HUES48 (cell line): ENCODE measurements at regions not wholly inside any gene's neighbourhood (a gene's known extent, or its start where the extent isn't known, plus 50 kb on each side); places are given as distances from the start of the nearest gene placed in this dataset.
"Not testable (repeated sequence)": the region's sequence is repeated elsewhere in the genome, so short reads cannot be mapped to it uniquely, and the experiment has no call there.

ENCODE experiments used
- H3K27ac ChIP-seq: one replicate; pipeline ENCODE4 v1.7.0; 2013; ENCODE audit warnings: low read depth, low read length, inconsistent platforms
- H3K27me3 ChIP-seq: 2 replicates; pipeline ENCODE4 v1.6.1; 2013; ENCODE audit warnings: mild to moderate bottlenecking, low read length; ENCODE audit not compliant: control insufficient read depth, insufficient read depth
- H3K36me3 ChIP-seq: 2 replicates; pipeline ENCODE4 v1.6.1; 2013; ENCODE audit warnings: low read length; ENCODE audit not compliant: control insufficient read depth, insufficient read depth
- H3K4me1 ChIP-seq: 2 replicates; pipeline ENCODE4 v1.6.1; 2013; ENCODE audit warnings: mild to moderate bottlenecking, low read length; ENCODE audit not compliant: control insufficient read depth, insufficient read depth
- H3K4me3 ChIP-seq: 2 replicates; pipeline ENCODE4 v1.5.1; 2013; ENCODE audit warnings: mild to moderate bottlenecking, low read depth, low read length
- H3K9ac ChIP-seq: 2 replicates; pipeline ENCODE4 v1.6.1; 2013; ENCODE audit warnings: mild to moderate bottlenecking, low read depth, low read length, moderate library complexity
- H3K9me3 ChIP-seq: 2 replicates; pipeline ENCODE4 v1.6.1; 2013; ENCODE audit warnings: low read length; ENCODE audit not compliant: control insufficient read depth, insufficient read depth

DNA sequence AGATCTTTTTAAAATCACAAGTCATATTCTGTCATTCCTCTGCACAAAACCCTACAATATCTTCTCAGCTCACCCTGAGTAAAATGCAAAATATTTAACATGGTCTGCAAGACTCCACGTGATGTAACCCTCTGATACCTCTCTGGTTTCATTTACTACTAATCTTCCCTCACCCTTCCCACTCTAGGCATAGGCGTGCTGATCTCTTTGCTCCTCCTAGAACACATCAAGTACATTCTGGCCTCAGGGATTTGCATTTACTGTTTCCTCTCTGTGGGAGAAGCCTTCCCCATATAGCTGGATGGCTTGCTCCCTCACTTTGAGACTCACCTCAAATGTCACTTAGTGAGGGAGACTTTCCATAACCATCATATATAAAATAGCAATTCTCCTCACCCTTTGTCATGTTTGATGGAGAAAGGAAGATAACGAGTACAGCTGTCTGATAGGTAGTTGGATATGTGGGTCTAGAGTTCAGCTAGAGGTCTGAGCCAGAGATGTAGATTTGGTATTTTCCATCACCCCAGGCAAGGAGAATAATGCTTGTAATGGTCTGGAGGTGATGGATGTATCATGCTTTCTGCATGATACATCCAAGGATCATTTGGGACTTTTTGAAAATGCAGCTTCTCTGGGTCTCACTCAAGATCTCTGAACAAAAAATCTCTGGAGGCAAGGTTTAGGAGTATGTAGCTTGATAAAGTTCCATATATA is 123.9 kb upstream of the VAMP7 start:
- no peaks in the 10 kb centered on the region for H3K4me1 ChIP-seq

DNA sequence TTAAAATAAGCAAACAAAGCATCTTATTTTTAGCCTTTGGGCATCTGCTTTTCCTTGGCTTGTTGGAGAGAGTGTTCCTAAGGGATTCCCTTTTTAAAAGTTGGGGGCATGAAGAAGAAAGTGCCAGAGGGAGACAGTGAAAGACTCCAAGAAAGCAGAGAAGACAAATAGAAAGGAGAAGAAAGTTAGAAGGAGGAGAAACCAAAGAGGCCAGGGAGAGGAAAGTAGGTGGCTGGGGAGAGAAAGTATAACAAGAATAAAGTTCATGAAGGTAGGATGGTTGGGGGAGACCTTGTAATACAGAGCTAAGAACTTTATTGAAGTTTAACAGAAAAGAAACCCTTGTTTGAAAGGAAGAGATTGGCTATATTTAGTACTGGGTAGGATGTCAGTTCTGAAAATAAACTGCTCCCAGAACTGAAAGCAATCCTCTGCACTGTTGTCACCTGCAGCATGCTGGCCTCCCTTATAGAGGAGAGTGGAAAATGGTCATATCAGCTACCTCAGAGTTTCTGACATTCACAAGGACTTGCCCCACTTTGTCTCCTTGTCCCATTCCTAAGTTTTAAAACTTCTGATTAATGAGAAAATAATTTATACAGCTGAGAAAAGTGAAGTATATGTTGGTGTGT is 125.3 kb upstream of the VAMP7 start:
- Histone ChIP-seq H3K9me3 (peaks cover 41% of the 10 kb centered on the region), H3K27ac (no peak overlapping the region), H3K9ac (no peak overlapping the region), H3K4me3 (no peak overlapping the region), H3K36me3 (no peaks in the 10 kb centered on the region), H3K4me1 (no peaks in the 10 kb centered on the region), H3K27me3 (no peaks in the 10 kb centered on the region)

More for the DNA sequence above, 123.9 kb upstream of the VAMP7 start:
- no peaks in the 10 kb centered on the region for H3K27me3 ChIP-seq
- no peaks in the 10 kb centered on the region for H3K36me3 ChIP-seq
- H3K9me3 ChIP-seq: peaks cover 38% of the 10 kb centered on the region
- no peak overlapping the region for H3K9ac ChIP-seq
- H3K27ac ChIP-seq: no peak overlapping the region
- no peak overlapping the region for H3K4me3 ChIP-seq

DNA sequence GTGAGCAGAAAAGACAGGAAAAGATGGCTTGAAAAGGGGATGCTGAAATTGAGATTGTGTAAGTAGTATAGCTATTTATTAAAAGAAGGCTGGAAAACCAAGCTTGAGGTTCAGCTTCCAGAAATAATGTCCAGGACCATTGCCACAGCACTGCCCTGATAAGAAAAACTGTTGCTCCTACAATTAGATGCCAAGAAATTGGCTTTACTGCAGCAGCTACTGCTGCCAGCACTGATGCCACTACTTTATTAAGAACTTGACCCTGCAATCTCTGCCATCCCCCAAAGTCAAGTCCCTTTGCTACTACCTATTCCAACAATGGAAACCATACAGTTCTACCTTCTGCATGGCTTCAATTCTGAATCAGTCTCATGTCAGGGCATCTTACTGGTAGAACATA is 130.0 kb upstream of the VAMP7 start:
- no peaks in the 10 kb centered on the region for H3K36me3 ChIP-seq
- no peak overlapping the region for H3K9ac ChIP-seq
- H3K9me3 ChIP-seq: peaks cover 42% of the 10 kb centered on the region
- H3K4me3 ChIP-seq: no peak overlapping the region
- no peaks in the 10 kb centered on the region for H3K4me1 ChIP-seq
- H3K27ac ChIP-seq: no peak overlapping the region
- H3K27me3 ChIP-seq: no peaks in the 10 kb centered on the region

DNA sequence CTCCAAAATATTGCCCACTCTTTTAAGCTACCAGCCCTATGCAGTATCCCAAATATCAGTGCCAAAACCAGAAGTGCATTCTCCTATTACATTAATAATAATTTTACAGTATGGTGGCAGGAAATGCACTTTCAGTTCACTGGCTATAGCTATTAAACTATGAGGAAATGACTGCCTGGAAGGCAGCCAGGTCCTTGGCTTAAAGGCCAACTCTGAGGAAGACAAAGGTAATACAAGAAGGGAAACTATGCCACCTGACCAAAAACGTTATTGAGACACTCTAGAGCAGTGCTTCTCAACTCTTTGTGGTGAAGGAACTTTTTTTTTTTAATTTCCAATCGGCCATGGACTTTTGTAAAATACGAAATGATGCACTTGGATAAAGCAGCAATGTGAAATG is 133.6 kb upstream of the VAMP7 start:
- H3K9ac ChIP-seq: no peak overlapping the region
- H3K36me3 ChIP-seq: no peaks in the 10 kb centered on the region
- H3K4me1 ChIP-seq: no peaks in the 10 kb centered on the region
- H3K9me3 ChIP-seq: peaks cover 46% of the 10 kb centered on the region
- no peaks in the 10 kb centered on the region for H3K27me3 ChIP-seq
- H3K27ac ChIP-seq: no peak overlapping the region
- no peak overlapping the region for H3K4me3 ChIP-seq

DNA sequence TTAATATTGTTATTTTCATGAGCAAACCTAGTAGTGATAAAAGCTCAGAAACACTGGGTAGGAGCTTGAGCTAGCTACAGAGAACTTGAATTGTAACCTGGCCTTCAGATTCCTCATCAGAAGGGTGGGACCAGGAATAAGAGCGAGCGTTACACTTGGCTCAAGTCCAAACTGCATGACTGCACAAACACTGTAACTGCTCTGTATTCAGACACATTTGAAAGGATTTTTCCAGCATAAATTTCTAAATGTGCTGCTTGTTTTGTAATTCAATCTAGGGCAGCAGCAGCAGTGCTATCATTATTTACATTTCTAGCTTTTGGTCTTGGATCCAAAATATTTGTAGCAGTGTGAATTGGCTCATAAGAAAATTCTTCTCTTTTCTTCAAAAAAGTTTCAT is 133.0 kb upstream of the TMLHE start:
- no peak overlapping the region for H3K27ac ChIP-seq
- H3K9me3 ChIP-seq: peaks cover 44% of the 10 kb centered on the region
- no peaks in the 10 kb centered on the region for H3K4me1 ChIP-seq
- H3K27me3 ChIP-seq: no peaks in the 10 kb centered on the region
- no peak overlapping the region for H3K4me3 ChIP-seq
- H3K9ac ChIP-seq: no peak overlapping the region
- H3K36me3 ChIP-seq: no peaks in the 10 kb centered on the region

DNA sequence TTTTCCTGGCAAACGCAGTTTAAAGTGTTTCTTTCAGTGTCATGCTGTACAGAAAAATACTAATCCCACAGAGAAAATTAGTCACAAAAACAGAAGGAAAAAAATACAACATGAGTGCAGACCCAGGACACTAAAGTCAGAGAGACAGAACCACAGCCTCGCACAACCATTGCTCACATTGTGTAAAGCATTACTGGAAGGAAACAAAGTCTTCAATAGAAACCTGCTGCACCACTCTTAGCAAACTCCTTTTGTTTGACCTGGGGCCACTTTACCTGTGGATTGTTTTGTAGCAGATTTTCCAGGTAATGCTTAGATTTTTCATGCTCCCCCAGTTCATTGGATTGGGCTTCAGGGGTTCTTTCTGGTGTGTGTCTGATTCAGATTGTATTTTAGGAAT is 131.8 kb upstream of the TMLHE start:
- H3K36me3 ChIP-seq: no peaks in the 10 kb centered on the region
- H3K4me3 ChIP-seq: no peak overlapping the region
- H3K27ac ChIP-seq: no peak overlapping the region
- peaks cover 43% of the 10 kb centered on the region for H3K9me3 ChIP-seq
- no peaks in the 10 kb centered on the region for H3K4me1 ChIP-seq
- H3K9ac ChIP-seq: no peak overlapping the region
- H3K27me3 ChIP-seq: no peaks in the 10 kb centered on the region

DNA sequence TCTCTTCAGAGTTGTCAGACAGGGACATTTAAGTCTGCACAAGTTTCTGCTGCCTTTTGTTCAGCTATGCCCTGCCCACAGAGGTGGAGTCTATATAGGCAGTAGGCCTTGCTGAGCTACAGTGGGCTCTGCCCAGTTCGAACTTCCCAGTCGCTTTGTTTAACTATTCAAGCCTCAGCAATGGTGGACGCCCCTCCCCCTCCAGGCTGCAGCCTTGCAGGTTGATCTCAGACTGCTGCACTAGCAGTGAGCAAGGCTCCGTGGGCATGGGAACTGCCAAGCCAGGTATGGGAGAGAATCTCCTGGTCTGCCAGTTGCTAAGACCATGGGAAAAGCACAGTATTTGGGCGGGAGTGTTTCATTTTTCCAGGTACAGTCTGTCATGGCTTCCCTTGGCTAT is 115.6 kb upstream of the TMLHE start:
- H3K4me3 ChIP-seq, H3K9ac ChIP-seq, H3K27ac ChIP-seq, H3K4me1 ChIP-seq, H3K27me3 ChIP-seq, H3K36me3 ChIP-seq: not testable (repeated sequence)
- H3K9me3 ChIP-seq: peaks cover 26% of the 10 kb centered on the region; the same call in 1 of the 2 replicates

DNA sequence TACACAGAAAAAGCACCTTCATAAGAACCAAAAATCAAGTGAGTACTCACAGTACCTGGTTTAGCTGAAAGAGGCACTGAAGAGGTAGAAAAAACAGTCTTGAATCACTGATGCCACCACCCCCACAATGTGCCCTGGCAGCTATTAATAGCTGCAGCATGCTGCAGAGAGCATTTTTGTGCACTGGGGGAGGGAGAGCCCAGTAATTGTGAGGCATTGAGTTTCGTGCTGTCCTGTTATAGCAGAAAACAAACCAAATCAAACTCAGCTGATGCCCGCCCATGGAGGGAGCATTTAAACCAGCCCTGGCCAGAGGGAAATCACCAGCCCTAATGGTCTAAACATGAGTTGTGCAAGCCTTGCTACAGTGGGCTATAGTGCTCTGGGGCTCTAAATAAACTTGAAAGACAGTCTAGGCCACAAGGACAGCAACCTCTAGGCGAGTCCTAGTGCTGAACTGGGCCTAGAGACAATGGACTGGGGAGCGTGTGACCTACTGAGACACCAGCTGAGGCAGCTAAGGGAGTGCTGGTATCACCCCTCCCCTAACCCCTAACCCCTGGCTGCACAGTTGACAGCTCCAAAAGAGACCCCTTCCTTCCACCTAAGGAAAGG is 106.3 kb upstream of the TMLHE start:
- Histone ChIP-seq H3K27me3 (no peaks in the 10 kb centered on the region), H3K9me3 (peaks cover 20% of the 10 kb centered on the region), H3K4me3 (no peak overlapping the region), H3K36me3 (no peaks in the 10 kb centered on the region), H3K27ac (no peak overlapping the region), H3K9ac (no peak overlapping the region), H3K4me1 (no peaks in the 10 kb centered on the region; the same call in 1 of the 2 replicates)

DNA sequence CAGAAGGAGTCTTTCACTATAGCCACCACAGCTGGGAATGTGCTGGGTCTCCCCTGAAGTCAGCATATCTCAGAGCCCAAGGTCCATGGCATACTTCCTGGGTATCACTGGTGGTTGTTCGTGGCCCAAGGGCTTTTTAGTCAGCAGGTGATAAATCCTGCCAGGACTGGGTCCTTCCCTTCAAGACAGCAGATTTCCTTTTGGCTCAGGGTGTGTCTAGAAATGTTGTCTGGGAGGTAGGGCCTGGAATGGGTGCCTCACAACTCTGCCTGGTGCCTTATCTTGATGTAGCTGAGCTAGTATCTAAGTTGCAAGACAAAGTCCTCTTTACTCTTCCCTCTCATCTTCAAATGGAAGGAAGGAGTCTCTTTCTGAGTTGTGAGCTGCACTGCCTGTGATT is 102.4 kb upstream of the TMLHE start:
- Histone ChIP-seq H3K36me3 (no peaks in the 10 kb centered on the region), H3K27me3 (no peaks in the 10 kb centered on the region), H3K9me3 (peaks cover 36% of the 10 kb centered on the region), H3K4me1 (no peaks in the 10 kb centered on the region; the same call in 1 of the 2 replicates), H3K9ac (no peak overlapping the region), H3K27ac (no peak overlapping the region), H3K4me3 (no peak overlapping the region)

DNA sequence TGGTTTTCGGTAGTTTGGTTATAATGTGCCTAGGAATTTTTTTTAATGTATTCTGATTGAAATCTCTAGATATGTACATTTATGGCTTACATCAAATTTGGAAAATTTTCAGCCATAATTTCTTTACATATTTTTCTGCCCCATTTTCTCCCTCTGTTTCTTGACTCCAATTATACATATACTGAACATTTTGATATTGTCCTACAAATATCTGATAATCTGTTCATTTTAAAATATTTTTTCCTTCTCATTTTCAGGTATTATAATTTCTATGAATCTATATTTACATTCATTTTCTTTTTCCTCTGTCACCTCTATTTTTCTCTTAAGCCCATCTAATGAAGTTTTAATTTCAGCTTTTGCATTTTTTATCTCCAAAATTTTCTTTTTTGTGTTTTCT is 82.7 kb upstream of the TMLHE start:
- no peak overlapping the region for H3K9ac ChIP-seq
- no peaks in the 10 kb centered on the region for H3K36me3 ChIP-seq
- peaks cover 37% of the 10 kb centered on the region for H3K9me3 ChIP-seq
- H3K4me3 ChIP-seq: no peak overlapping the region
- H3K4me1 ChIP-seq: no peaks in the 10 kb centered on the region
- no peaks in the 10 kb centered on the region for H3K27me3 ChIP-seq
- H3K27ac ChIP-seq: no peak overlapping the region

DNA sequence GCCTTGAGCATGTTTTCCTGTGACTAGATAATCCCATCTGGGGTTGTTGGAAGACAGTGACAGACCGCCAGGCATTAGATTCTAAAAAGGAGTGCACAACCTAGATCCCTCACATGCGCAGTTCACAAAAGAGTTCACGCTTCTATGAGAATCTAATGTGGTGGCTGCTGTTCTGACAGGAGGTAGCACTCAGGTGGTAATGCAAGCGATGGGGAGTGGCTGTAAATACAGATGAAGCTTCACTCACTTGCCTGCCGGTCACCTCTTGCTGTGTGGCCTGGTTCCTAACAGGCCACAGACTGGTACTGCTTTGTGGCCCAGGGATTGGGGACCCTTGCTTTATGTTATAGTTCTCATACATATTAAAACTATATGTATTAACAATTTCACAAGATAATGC is 81.9 kb upstream of the TMLHE start:
- Histone ChIP-seq H3K36me3 (no peaks in the 10 kb centered on the region), H3K4me1 (no peaks in the 10 kb centered on the region), H3K27ac (no peak overlapping the region), H3K27me3 (no peaks in the 10 kb centered on the region), H3K9me3 (peaks cover 36% of the 10 kb centered on the region), H3K9ac (no peak overlapping the region), H3K4me3 (no peak overlapping the region)
